GM19035 (cell line): ENCODE measurements at regions not wholly inside any gene's neighbourhood (a gene's known extent, or its start where the extent isn't known, plus 50 kb on each side); places are given as distances from the start of the nearest gene placed in this dataset.

ENCODE experiments used
- ATAC-seq: cut with Tn5 transposase; IDR thresholded peaks from one replicate; pipeline ENCODE4 v1.9.1; 2021; ENCODE audit not compliant: unreplicated experiment

DNA sequence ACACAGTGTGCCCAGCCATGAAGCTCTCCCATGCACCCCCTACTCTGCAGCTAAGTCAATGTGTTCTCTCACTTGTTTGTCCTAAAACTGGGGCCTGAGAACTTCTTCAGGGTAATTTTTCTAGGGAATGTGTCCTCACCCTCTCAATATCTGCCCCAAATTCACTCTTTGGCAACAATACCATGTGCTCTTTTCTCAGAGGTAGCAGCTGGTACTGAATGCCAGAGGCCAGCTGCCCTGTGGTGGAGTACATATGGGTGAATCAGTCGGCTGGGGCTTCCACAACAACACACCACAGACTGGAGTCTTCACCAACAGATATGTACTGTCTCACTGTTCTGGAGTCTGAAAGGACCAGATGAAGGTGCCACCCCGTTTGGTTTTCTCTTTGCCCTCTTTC, 97.7 kb upstream of the TOP3B start:
- ATAC-seq, result no peak

DNA sequence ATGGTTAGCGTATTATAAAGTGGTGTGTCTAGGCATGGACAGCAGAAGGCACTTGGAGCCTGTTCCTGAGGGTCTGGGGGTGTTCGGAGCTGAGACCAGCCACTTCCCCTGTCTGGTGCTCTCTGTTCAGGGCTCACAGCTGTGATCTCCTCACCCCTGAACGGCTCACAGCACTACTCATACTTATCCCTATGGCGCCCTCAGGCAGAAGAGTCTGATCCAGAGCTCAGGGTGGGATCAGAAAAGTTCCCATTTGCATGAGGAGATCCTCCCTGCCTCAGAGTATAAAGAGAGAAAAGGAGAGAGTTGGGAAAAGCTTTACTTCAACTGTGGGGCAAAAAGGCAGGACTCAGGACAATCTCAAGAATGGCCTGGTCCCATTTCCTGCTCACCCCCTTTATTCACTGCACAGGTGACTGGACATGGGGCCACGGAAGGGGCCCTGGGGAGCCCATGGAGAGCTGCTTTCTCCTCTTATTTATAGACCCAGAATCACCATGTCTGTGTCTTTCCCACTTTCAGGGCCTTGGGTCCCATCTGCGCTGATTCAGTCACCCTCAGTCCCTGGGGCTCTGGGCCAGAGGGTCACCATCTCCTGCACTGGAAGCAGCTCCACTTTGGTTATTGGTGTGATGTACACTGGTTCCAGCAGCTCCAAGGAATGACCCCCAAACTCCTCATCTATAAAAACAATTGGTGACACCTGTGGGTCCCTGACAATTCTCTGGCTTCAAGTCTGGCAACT, 97.0 kb upstream of the TOP3B start:
- no peak for ATAC-seq

DNA sequence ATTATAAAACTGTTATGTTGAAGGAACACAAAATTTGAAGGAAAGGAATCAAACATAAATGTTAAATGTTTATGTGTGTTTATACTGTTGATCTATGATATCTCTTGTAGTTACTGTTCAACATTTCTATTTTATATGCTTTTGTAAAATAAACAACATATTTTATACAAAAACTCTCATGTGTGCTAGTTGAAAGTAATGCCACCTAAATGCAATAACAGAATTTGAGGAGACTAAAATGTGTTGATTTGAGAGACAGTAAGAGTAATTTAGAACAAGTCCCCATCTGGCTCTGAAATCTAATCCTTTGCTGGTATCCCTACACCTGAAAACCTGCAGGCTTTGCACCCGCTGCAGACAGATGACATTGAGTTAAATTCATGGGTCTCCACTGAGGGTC, 95.7 kb upstream of the TOP3B start:
- ATAC-seq, result no peak

DNA sequence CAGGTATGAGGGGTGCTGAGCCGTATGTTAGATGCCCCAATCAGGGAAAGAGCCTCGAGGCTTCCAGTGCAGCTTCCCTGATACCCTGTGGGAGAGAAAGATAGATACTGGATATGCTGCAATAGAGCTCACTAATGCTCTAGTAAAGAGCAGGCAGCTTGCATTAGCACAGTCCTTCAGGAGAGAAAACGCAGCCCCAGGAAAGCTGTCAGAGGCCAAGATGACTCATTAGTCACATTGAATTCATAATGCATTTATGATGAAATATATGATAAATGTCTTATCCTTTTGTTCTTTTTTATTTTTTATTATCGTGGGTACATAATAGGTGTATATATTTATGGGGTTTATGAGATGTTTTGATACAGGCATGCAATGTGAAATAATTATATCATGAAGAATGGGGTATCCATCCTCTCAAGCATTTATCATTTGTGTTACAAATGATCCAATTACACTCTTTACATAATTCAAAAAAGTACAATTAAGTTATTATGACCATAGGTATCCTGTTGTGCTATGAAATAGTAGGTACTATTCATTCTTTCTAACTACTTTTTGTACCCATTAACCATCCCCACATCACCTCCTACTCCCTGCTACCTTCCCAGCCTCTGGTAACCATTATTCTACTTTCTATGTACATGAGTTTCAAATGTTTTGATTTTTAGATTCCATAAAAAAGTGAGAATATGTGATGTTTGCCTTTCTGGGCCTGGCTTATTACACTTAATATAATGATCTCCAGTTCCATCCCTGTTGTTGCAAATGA, 94.5 kb upstream of the TOP3B start:
- ATAC-seq, result no peak

DNA sequence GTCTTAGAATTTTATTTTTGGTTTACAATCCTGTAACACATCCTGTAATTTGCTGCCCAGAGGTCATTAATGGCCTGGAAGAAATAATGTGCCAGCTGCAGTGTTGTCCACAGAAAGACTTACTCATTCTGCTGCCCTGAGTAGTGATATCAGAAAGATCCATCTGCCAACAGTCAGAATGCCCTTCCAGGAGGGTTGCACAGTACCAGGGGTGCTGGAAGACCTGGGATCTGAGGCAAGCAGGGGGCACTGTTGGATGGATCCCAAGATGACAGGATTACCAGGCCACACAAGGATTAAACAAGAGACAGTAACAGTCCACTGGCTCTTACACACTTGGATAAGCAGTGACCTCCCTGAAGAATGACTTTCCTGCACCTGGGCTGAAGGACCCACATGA, 93.8 kb upstream of the TOP3B start:
- no peak for ATAC-seq

DNA sequence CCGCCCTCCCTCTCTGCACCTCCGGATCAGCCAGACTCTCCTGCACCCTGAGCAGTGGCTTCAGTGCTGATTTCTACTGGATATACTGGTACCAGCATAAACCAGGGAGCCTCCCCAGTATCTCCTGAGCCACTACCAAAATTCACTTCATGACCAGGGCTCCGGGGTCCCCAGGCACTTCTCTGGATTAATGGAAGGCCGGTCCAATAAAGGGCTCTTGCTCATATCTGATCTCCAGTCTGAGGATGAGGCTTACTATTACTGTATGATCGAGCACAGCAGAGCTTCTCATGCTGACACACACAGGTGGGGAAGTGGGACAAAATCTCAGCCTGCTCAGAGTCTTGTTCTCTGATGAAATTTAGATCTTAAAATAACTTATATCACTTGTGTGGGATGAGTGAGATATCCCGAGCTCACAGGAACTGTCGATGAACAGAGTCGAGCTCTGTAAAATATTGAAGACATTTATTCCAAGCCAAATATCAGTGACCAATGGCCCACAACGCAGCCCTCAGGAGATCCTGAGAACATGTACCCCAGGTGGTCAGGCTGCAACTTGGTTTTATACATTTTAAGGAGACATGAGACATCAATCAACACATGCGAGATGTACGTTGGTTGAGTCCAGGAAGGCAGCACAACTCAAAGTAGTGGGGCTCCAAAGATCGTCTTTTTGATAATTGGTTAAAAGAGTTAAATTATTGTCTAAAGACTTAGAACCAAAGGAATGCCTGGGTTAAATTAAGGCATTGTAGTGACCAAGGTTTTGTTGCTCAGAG, 93.0 kb upstream of the TOP3B start:
- no peak for ATAC-seq

DNA sequence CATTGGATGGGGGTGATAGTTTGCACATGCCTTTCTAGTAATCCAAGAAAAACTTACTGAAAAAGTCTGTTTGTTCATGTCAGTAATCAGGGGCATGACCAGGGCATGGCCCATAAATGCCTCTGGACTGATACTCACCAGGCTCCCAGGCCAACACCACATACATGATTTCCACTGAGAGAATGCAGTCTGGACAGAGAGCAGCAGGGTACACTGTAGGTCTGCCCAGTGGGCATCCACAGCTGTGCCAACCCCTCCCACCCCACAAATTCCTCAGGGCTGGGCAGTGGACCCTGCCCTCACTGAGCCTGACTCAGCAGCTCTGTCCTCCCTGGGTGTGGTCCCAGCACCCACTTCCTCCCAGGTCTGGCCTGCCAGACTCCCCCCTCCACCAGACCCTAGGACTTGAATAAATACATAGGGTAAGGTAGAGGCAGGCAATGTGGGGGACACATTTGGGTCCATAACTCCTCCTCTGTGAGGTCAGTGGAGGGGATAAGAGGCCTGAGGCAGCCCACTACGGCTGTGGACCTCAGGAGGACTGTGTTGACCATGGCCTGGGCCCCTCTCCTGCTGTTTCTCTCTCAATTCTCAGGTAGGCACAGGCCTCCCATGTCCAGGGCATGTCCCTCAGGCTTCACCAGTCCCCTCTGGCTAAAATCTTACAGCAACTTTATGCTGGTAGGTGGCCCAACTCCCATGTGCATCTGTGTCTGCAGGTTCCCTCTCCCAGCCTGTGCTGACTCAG, 92.2 kb upstream of the TOP3B start:
- ATAC-seq, result no peak

DNA sequence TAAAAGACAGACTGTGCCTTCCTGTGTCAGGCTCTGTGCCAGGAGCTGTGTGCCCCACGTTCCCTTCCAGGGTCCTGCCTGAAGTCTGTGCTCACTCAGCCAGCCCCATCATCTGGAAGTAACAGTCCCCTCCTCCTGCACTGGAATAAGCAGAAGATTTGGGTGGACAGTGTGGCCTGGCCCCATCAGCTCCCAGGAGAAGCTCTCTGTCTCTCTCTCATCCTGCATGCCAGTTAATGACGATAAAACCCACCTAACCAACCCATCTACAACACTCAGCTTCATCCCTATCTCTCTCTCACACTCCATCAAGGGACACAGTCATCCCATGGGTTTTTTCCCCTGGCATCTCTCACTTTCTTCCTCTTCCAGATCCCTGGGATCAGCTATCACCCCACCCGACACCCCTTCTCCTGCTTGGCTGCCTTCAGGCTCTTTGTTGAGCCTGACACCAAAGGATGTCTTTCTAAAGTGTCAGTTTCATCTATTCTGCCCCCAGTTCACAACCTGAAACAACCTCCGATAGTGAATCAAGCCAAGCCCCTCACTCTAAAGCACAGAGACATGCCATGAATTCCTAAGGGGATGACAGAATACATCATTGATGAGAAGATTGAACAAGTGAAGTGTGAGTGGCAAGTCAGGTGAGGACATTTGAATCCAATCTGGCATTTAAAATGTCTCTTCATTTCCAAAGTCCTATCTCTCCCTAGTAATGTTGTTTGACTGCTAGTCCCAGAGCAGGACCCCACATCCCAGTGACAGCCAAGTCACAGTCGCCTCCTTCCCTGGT, 91.4 kb upstream of the TOP3B start:
- ATAC-seq, result no peak

DNA sequence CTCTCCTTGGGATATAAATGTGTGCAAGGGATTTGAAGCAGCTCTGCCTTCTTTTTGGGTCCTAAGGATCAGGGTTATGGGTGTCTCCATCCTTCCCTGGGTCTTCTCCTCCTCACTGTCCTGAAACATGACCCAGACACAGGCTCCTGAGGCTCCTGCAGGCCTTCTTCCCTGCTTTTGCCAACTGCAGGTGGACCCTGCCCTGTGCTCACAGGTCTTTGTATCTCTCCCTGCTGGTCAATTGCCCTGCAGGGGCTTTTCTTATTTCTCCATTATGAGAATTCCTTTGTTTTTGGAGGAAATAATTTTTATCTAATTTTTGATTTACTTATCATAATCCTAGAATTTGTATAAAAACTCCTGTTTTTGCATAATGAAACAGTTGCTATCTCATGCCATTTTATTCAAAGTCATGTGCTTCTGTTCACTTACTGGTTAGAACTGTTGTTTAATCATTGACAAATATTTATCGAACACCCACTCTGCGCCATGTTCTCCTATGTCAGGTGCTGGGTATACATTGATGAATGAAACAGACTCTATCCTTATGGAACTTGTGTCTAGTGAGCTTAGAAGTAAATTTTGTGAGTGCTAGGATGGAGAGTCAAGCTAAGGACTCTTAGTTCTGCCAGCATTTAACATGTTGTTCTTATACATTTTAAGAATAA, 89.7 kb upstream of the TOP3B start:
- ATAC-seq, result no peak

DNA sequence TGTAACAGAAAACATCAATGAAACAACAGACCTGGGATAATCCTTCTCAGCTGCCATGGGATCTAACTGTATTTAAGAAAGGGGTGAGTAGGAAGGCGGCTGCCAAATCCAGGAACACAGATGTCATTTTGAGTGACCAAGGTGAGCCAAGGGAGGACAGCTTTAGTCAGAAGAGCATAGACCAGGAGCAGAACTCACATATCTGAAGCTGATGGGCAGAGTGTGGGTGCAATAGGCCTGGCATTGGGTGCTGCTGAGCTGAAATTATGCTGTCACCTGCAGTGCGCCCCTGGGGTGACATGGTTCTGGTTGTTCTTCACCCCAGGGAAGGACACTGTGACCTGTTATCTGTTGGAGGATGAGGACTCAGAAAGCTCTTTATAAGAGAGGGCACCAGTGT, 88.9 kb upstream of the TOP3B start:
- ATAC-seq, result no peak

DNA sequence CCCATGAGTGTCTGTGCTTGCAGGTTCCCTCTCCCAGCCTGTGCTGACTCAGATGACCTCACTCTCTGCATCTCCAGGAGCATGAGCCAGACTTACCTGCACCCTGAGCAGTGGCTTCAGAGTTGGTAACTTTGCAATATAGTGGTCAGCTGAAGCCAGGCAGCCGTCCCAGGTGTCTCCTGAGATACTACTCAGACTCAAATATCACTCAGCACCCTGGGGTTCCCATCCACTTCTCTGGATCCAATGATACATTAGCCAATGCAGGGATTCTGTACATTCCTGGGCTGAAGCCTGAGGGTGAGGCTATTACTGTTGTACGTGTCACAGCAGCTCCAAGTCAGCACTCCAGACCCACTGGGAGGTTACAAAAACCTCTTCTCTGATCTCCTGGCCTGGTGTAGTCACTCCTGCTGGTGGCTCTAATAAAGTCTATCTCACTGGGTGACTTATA, 87.8 kb upstream of the TOP3B start:
- no peak for ATAC-seq

DNA sequence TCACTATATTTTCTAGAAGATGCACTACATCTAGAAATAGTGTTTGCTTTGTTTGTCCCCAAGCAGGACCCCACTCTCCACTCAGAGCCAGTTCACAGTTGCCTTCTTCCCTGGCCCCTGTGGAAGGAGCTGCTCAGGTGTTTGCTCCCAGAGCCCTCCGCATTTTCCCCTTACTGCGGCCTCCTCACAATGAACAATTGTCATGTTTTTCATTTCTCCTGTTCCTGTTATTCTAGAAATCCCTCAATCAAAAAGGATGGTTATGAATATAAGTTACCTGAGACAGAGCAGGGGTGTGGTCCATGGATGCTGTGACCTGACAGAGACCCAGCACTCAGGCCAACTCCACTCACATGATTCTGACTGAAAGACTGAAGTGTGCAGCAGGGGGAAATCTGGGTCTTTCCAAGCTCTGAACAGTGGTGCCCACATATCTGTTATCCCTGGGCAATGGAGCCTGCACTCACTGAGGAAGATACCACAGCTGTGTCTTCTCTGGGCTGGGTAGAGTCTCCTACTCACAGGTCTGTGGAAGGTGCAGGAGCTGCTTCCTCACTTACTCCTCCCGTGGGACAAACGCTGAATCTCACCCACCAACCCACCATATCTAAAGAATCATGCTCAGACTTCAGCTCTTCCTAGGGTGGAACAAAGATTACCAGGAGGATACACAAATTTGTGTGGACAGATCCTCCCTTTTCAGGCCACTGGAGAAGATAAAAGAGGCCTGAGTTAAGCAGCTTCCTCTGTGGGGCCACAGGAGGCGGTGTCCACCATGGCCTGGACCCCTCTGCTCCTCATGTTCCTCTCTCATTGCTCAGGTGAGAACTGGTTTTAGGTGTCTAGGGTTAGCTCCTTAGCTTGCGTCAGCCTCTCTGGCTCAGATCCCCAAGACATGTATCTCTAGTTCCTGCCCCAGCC, 87.1 kb upstream of the TOP3B start:
- ATAC-seq, result no peak

DNA sequence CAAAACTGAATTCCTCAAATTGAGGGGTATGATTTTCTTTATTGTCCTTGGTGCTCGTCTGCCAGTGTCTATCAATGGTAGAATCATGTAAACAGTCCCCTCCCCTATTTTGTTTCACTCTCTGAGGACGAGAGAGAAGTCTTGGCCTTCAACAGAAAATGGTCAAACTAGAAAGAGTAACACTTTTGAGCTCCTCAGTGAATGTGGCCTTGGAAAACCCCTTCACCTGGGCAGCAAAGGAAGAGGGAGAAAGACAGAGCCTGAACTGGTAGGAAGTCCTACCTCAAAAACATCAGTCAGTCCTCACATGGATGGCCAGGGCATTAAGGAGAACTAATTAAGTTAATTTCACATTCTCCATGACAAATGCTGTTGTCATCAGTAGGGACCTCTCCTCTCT, 86.1 kb upstream of the TOP3B start:
- no peak for ATAC-seq

DNA sequence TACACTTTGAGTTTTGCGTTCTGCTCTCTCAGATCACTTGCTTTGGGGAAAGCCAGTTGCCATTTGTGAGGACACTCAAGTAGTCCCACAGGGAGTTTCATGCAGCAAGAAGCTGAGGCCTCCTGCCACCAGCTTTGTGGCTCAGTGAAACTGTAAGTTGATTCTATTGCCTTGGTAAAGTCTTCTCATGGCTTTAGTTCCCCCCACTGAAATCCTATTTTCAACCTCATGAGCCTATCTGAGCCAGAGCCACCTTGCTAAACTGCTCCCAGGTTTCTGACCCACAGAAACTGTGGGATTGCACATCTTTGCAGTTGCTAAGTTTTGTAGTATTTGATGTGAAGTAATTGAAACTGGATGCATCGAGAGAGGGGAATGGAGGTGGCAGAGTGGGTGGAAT, 85.4 kb upstream of the TOP3B start:
- ATAC-seq, result no peak

DNA sequence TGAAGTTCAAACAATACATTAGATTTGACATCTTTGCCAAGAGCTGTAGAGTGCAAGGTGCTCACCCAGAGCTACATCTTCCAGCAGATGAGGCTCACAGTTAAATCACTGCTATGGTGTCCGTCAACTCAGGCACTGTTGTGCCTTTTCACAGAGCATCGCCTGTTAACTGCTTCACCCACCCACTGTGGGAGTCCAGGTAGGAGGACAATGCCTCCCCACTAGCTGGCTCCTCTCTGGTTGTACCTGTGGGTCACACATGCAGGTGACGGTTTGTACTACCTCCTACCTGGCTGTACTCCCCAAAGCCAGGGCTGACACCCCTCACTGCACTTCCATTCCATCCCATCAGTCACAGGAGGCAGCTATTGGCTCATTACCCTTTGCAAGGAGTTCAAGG, 84.6 kb upstream of the TOP3B start:
- ATAC-seq, result no peak

DNA sequence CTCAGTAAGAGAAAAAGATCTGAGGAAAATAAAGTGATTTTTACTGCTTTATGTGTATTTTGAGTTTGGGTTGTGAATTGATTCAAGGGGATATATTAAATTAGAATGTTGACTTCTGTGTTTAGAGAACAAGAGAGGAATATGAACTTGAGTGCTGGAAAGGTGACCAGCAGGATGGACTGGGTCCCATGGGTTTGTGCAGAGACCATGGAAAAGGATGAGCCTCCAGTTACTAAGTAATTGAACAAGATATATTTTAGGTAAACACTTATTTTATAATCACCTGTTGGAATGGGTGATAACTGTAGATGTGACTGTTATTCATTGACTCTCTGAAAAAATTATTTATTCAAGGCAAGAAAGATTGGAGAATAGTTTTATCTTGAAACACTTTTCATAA, 82.0 kb upstream of the TOP3B start:
- no peak for ATAC-seq

DNA sequence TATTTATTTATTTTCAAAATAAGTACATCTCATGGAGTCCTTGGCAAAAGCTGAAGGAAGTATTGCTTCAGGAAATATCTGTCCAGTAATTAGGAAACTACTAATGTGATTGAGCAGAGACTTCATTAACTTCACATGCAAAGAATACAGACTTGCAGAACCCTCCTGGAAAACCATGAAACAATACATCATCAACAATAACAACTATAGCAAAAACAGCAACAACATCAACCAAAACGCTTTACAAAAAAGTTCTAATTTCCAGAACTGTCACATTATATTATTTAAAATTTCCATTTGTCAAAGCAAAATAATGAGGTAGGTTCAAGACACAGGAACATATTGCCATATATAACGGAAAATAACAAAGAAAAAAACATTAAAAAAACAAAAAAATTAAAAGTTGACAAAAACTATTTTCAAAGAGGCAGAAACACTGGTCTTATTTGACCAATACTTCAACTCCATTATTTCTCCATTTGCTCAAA, 79.8 kb upstream of the TOP3B start:
- no peak for ATAC-seq
